ENCODE measurements at regions not wholly inside any gene's neighbourhood (a gene's known extent, or its start where the extent isn't known, plus 50 kb on each side); places are given as distances from the start of the nearest gene placed in this dataset.

DNA sequence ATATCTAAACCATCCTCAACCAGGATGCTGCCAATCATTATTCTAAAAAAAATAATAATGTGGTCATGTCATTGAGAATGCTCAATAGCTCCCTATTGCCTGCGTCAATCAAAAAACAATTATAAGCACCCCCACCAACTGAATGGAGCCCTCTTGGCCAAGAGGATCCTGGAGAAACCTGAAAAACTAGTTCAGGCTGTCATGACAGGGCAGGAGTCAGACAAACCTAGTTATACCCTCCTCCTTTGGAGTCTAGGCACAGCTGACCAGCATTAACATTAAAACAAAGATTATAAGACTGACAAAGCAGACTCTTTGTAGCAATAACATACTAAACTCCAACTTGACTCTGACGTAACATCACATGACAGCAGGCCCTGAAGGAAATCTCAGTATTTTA is 119.2 kb upstream of the CCL2 start:
- TF ChIP-seq, protein P1, sequence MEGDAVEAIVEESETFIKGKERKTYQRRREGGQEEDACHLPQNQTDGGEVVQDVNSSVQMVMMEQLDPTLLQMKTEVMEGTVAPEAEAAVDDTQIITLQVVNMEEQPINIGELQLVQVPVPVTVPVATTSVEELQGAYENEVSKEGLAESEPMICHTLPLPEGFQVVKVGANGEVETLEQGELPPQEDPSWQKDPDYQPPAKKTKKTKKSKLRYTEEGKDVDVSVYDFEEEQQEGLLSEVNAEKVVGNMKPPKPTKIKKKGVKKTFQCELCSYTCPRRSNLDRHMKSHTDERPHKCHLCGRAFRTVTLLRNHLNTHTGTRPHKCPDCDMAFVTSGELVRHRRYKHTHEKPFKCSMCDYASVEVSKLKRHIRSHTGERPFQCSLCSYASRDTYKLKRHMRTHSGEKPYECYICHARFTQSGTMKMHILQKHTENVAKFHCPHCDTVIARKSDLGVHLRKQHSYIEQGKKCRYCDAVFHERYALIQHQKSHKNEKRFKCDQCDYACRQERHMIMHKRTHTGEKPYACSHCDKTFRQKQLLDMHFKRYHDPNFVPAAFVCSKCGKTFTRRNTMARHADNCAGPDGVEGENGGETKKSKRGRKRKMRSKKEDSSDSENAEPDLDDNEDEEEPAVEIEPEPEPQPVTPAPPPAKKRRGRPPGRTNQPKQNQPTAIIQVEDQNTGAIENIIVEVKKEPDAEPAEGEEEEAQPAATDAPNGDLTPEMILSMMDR (IDR thresholded peaks at IDR 0.05) = no peak
- TF ChIP-seq EP300 (IDR thresholded peaks at IDR 0.05) = no peak
- TF ChIP-seq POLR2A (IDR thresholded peaks at IDR 0.05) = no peak
- no peak for DNase-seq (ENCODE audit: low spot score in 2 of 2)
- Histone ChIP-seq H3K4me3 (no peak overlapping the region), H3K27ac (no peak overlapping the region), H3K9me3 (no peaks in the 10 kb centered on the region), H3K36me3 (no peaks in the 10 kb centered on the region), H3K4me1 (no peaks in the 10 kb centered on the region), H3K27me3 (no peaks in the 10 kb centered on the region)
- WGBS, 2 donors = 47 to 58% methylated on average over 2 of the region's 2 CpGs

DNA sequence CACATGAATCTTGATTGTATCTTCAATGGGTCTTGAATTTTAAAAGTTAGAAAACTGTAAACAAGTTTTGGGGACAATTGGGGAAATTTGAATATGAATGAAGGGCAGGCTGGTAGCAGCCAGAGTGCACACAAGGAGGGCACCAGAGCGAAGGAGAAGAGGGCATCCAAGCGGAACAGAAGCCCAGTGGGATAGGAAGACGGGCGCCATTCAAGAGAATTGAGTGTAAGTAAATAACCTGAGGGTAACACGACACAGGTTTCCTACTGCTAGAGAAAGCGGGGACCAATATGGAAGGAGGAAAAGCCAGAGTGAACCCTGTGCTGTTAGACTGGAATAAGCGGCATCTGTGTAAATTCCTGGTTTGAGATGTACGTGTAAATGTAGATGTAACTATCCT is 115.1 kb upstream of the CCL2 start:
- Histone ChIP-seq H3K9me3 (no peaks in the 10 kb centered on the region), H3K4me3 (no peak overlapping the region), H3K36me3 (no peaks in the 10 kb centered on the region), H3K27ac (no peak overlapping the region), H3K4me1 (no peaks in the 10 kb centered on the region), H3K27me3 (no peaks in the 10 kb centered on the region)
- no peak for DNase-seq (ENCODE audit: low spot score in 2 of 2)
- 57 to 66% methylated on average over 7 of the region's 8 CpGs for whole genome bisulfite sequencing, 2 donors
- no peak for TF ChIP-seq POLR2A (IDR thresholded peaks at IDR 0.05)
- TF ChIP-seq, protein P1 (IDR thresholded peaks at IDR 0.05) = no peak
- no peak for TF ChIP-seq EP300 (IDR thresholded peaks at IDR 0.05)

DNA sequence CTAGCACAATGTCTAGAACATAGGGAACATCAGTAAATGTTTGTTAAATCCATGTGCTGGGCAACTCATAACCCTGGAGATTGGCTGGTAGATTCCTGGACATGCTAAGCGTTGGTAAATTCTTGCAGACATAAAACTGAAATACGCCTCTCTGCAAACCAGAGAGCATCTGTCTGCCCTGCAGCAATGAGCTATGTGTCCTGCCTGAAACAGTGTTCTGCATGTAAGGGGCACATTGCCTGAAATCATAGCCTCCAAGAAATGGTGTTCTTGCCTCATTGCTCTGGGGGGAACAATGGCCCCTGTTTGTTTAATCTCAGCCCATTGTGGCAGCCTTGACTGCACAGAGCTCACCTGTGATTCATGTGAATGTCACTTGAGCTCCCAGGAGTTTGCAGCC is 113.5 kb upstream of the CCL2 start:
- Histone ChIP-seq H3K9me3 (no peaks in the 10 kb centered on the region), H3K27ac (no peak overlapping the region), H3K4me3 (no peak overlapping the region), H3K4me1 (no peaks in the 10 kb centered on the region), H3K36me3 (no peaks in the 10 kb centered on the region), H3K27me3 (no peaks in the 10 kb centered on the region)
- TF ChIP-seq, protein P1 (IDR thresholded peaks at IDR 0.05) = no peak
- TF ChIP-seq POLR2A (IDR thresholded peaks at IDR 0.05) (no peak), EP300 (IDR thresholded peaks at IDR 0.05) (no peak)
- WGBS, 2 donors = 43 to 56% methylated on average over 2 of the region's 2 CpGs
- DNase-seq (ENCODE audit: low spot score in 2 of 2) = no peak

DNA sequence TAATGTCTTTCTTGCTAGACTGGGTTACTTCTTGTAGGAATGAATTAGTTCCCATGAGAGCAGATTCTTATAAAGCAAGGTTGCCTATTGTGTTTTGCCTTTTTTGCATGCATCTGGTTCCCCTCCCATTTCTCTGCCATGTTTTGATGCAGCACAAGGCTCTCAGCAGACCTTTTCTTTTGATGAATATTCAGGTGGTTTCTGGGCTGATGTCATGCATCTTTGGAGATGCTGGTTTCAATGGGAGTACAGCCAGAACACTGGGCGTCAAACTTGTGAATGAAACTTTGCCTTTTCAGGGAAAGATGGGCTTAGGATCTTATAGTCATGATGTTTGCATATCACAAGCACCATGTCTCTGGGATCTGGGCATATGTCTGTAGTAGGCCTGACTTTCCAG is 111.7 kb upstream of the CCL2 start:
- no peaks in the 10 kb centered on the region for H3K9me3 ChIP-seq
- no peaks in the 10 kb centered on the region for H3K36me3 ChIP-seq
- no peak for DNase-seq (ENCODE audit: low spot score in 2 of 2)
- no peaks in the 10 kb centered on the region for H3K27me3 ChIP-seq
- WGBS, 2 donors = 88 to 90% methylated on average over 1 of the region's 1 CpG
- H3K4me1 ChIP-seq = no peaks in the 10 kb centered on the region
- no peak overlapping the region for H3K4me3 ChIP-seq
- TF ChIP-seq POLR2A (IDR thresholded peaks at IDR 0.05) (no peak), EP300 (IDR thresholded peaks at IDR 0.05) (no peak)
- TF ChIP-seq, protein P1 (IDR thresholded peaks at IDR 0.05) = no peak
- no peak overlapping the region for H3K27ac ChIP-seq

DNA sequence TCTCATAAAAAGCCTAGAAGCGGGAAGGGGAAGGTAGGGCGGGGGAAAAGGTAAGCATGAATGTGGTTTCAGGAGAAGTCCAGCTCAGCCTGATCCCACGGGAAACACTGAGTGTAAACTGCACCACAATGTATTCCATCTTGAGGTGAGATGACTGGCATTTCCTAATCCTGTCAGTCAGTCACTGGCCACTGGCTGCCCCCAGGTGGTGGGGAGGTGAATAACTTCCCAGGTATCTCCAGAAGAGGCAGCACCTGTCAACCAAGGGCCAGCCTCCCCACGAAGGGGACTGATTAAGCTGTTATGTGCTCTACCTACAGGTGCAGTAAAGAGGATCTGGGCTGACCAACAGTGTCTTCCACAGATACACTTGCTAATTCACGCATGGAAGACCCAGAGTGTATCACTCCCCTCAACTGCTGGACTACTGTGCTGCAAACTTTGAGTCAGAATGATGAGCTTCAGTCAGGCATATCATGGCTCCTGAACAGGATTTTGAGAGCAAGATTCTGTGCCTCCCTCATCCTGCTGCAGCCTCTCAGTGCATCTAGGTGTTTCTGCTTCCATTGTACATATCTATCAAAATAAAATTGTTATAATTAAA is 108.5 kb upstream of the CCL2 start:
- Histone ChIP-seq H3K4me1 (no peaks in the 10 kb centered on the region), H3K4me3 (no peak overlapping the region), H3K9me3 (no peaks in the 10 kb centered on the region), H3K27me3 (no peaks in the 10 kb centered on the region), H3K36me3 (no peaks in the 10 kb centered on the region), H3K27ac (no peak overlapping the region)
- 35 to 40% methylated on average over 5 of the region's 5 CpGs for WGBS, 2 donors
- no peak for TF ChIP-seq POLR2A (IDR thresholded peaks at IDR 0.05)
- TF ChIP-seq, protein P1 (IDR thresholded peaks at IDR 0.05) = peak in 2 of 5 experiments; percentile 20 to 36
- no peak for TF ChIP-seq EP300 (IDR thresholded peaks at IDR 0.05)
- no peak for DNase-seq (ENCODE audit: low spot score in 2 of 2)
